ENCODE measurements at regions not wholly inside any gene's neighbourhood (a gene's known extent, or its start where the extent isn't known, plus 50 kb on each side); places are given as distances from the start of the nearest gene placed in this dataset.
A peak's percentile ranks its signal among the peaks of the same experiment; 100 is the strongest.

GRCh38 chr5:157917899-157918809 is 59.2 kb upstream of the CLINT1 start:
- peak overlapping the region; percentile 59 to 99 (median 87) for H3K27ac ChIP-seq

GRCh38 chr5:157917491-157917890 is 58.5 kb upstream of the CLINT1 start:
- no peak for DNase-seq
- H3K36me3 ChIP-seq = no peaks in the 10 kb centered on the region
- peaks cover 72 to 78% of the 10 kb centered on the region in 2 donors for H3K4me1 ChIP-seq
- no peaks in the 10 kb centered on the region for H3K9me3 ChIP-seq
- no peaks in the 10 kb centered on the region for H3K27me3 ChIP-seq
- H3K27ac ChIP-seq = peak overlapping the region; percentile 46 to 99 (median 87)
- H3K4me3 ChIP-seq (replicated peaks in 1 of 3) = no peak overlapping the region
- TF ChIP-seq CTCF (IDR thresholded peaks at IDR 0.05) (no peak), POLR2A (IDR thresholded peaks at IDR 0.05) (no peak)
- intact Hi-C loops (cut with DNase I) = no loop called here

More at GRCh38 chr5:157917899-157918809, 59.2 kb upstream of the CLINT1 start:
- H3K9me3 ChIP-seq = no peaks in the 10 kb centered on the region
- peaks cover 66 to 73% of the 10 kb centered on the region in 2 donors for H3K4me1 ChIP-seq
- peak; percentile 66 to 72 for DNase-seq
- WGBS, 2 donors = 59 to 63% methylated on average over 8 of the region's 8 CpGs
- no peaks in the 10 kb centered on the region for H3K27me3 ChIP-seq
- no peaks in the 10 kb centered on the region for H3K36me3 ChIP-seq
- no peak overlapping the region for H3K4me3 ChIP-seq (replicated peaks in 1 of 3)
- TF ChIP-seq POLR2A (IDR thresholded peaks at IDR 0.05) (no peak), CTCF (IDR thresholded peaks at IDR 0.05) (peak in 3 of 6 experiments; percentile 40 to 44 (median 42))
- intact Hi-C loops (cut with DNase I) = no loop called here

- peak; percentile 100 for DNase-seq
- peak in 1 of 6 experiments; percentile 2 for TF ChIP-seq CTCF (IDR thresholded peaks at IDR 0.05)
- peak in 1 of 2 donors; percentile 10 for TF ChIP-seq POLR2A (IDR thresholded peaks at IDR 0.05)
- H3K27me3 ChIP-seq = no peaks in the 10 kb centered on the region
- peak overlapping the region; percentile 87 to 99 (median 89) for H3K27ac ChIP-seq
- no peaks in the 10 kb centered on the region for H3K36me3 ChIP-seq
- WGBS, 2 donors = 9 to 13% methylated on average over 4 of the region's 4 CpGs
- no peak overlapping the region for H3K4me3 ChIP-seq (replicated peaks in 1 of 3)
- H3K9me3 ChIP-seq = no peaks in the 10 kb centered on the region
- peaks cover 75 to 80% of the 10 kb centered on the region in 2 donors for H3K4me1 ChIP-seq
- intact Hi-C loops (cut with DNase I) = no loop called here
These were observed 56.7 kb upstream of the CLINT1 start for GRCh38 chr5:157915638-157916037.

- no peak for TF ChIP-seq CTCF (IDR thresholded peaks at IDR 0.05)
- no peak for TF ChIP-seq POLR2A (IDR thresholded peaks at IDR 0.05)
- intact Hi-C loops (cut with DNase I) = no loop called here
- H3K4me1 ChIP-seq = peaks cover 63 to 67% of the 10 kb centered on the region in 2 donors
- 76 to 88% methylated on average over 7 of the region's 7 CpGs for WGBS, 2 donors
- DNase-seq = no peak
- no peaks in the 10 kb centered on the region for H3K9me3 ChIP-seq
- no peaks in the 10 kb centered on the region for H3K36me3 ChIP-seq
- no peaks in the 10 kb centered on the region for H3K27me3 ChIP-seq
- H3K27ac ChIP-seq = peak overlapping the region; percentile 87 to 97 (median 89)
- no peak overlapping the region for H3K4me3 ChIP-seq (replicated peaks in 1 of 3)
These were observed 55.3 kb upstream of the CLINT1 start for GRCh38 chr5:157914151-157914788.

GRCh38 chr5:157913575-157913974 is 54.6 kb upstream of the CLINT1 start:
- WGBS, 2 donors = 77 to 85% methylated on average over 2 of the region's 2 CpGs
- Histone ChIP-seq H3K9me3 (no peaks in the 10 kb centered on the region), H3K4me1 (peaks cover 56 to 60% of the 10 kb centered on the region in 2 donors), H3K36me3 (no peaks in the 10 kb centered on the region), H3K27me3 (no peaks in the 10 kb centered on the region), H3K27ac (peak overlapping the region; percentile 87 to 97 (median 89)), H3K4me3 (replicated peaks in 1 of 3) (no peak overlapping the region)
- DNase-seq = no peak
- TF ChIP-seq POLR2A (IDR thresholded peaks at IDR 0.05) (no peak), CTCF (IDR thresholded peaks at IDR 0.05) (no peak)
- intact Hi-C loops (cut with DNase I) = no loop called here

Data from thyroid gland (tissue), 4 donors.